KMS-11 (cell line): ENCODE measurements at regions not wholly inside any gene's neighbourhood (a gene's known extent, or its start where the extent isn't known, plus 50 kb on each side); places are given as distances from the start of the nearest gene placed in this dataset.

Experiments used
- H2AFZ ChIP-seq: fragments of 200-600 bp; sonication (generic); 2 replicates; pipeline ENCODE4 v1.6.1; 2016; ENCODE audit warnings: antibody characterized with exemption, mixed run types, low read depth
- H3K27ac ChIP-seq: fragments of 200-600 bp; sonication (generic); 2 replicates; pipeline ENCODE4 v1.6.1; 2016; ENCODE audit warnings: mild to moderate bottlenecking, mixed run types
- H3K27me3 ChIP-seq: fragments of 200-600 bp; sonication (generic); 2 replicates; pipeline ENCODE4 v1.6.1; 2017; ENCODE audit warnings: mild to moderate bottlenecking, low read depth, mixed run types, moderate library complexity; ENCODE audit not compliant: insufficient read depth
- H3K36me3 ChIP-seq: fragments of 200-600 bp; sonication (generic); 2 replicates; pipeline ENCODE4 v1.6.1; 2017; ENCODE audit warnings: mild to moderate bottlenecking, mixed run types; ENCODE audit not compliant: insufficient read depth
- H3K4me1 ChIP-seq: fragments of 200-600 bp; sonication (generic); 2 replicates; pipeline ENCODE4 v1.6.1; 2016; ENCODE audit warnings: mild to moderate bottlenecking, low read depth, mixed run types; ENCODE audit not compliant: poor library complexity, severe bottlenecking
- H3K4me2 ChIP-seq: fragments of 200-600 bp; sonication (generic); 2 replicates; pipeline ENCODE4 v1.7.0; 2016; ENCODE audit warnings: mild to moderate bottlenecking, mixed run types
- H3K4me3 ChIP-seq: fragments of 200-600 bp; sonication (generic); IDR thresholded peaks from 2 replicates; pipeline ENCODE4 v1.6.1; 2017; ENCODE audit warnings: low read depth, low read length, mixed read lengths; ENCODE audit not compliant: insufficient read depth
- H3K79me2 ChIP-seq: fragments of 200-600 bp; sonication (generic); 2 replicates; pipeline ENCODE4 v1.6.1; 2016; ENCODE audit warnings: low read depth, mixed run types; ENCODE audit not compliant: insufficient read depth
- H3K9ac ChIP-seq: fragments of 200-600 bp; sonication (generic); 2 replicates; pipeline ENCODE4 v1.6.1; 2016; ENCODE audit warnings: mild to moderate bottlenecking, mixed run types
- H4K20me1 ChIP-seq: fragments of 200-600 bp; sonication (generic); 2 replicates; pipeline ENCODE4 v1.6.1; 2016; ENCODE audit warnings: mild to moderate bottlenecking, mixed run types; ENCODE audit not compliant: insufficient read depth
- TF ChIP-seq, protein P1 (sequence below): fragments of 200-600 bp; sonication (generic); conservative IDR thresholded peaks from 2 replicates; pipeline ENCODE4 v1.6.1; 2017; ENCODE audit warnings: low read depth, mild to moderate bottlenecking, antibody characterized with exemption, low read length, moderate library complexity, mixed read lengths

DNA sequence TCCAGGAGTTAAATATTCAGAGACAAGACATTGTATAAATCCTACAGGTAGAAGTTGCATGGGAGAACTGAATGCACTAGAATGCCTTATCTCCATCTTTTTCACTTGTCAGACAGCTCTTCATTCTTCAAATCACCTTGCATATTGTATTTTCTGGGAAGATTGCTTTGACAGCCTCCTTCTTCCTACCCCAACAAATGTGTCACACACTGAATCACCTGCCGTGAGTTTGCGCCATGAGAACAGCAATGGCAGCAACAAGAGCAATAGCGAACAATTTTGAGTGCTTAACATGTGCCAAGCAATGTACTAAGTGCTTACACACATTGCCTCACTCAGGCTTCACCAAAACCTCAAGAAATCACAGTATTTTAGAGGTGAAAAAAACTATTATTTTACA is 161.3 kb upstream of the REG3G start:
- TF ChIP-seq, protein P1, sequence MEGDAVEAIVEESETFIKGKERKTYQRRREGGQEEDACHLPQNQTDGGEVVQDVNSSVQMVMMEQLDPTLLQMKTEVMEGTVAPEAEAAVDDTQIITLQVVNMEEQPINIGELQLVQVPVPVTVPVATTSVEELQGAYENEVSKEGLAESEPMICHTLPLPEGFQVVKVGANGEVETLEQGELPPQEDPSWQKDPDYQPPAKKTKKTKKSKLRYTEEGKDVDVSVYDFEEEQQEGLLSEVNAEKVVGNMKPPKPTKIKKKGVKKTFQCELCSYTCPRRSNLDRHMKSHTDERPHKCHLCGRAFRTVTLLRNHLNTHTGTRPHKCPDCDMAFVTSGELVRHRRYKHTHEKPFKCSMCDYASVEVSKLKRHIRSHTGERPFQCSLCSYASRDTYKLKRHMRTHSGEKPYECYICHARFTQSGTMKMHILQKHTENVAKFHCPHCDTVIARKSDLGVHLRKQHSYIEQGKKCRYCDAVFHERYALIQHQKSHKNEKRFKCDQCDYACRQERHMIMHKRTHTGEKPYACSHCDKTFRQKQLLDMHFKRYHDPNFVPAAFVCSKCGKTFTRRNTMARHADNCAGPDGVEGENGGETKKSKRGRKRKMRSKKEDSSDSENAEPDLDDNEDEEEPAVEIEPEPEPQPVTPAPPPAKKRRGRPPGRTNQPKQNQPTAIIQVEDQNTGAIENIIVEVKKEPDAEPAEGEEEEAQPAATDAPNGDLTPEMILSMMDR, result no peak
- Histone ChIP-seq H2AFZ (no peak overlapping the region), H3K4me3 (no peak overlapping the region), H3K79me2 (no peaks in the 10 kb centered on the region), H4K20me1 (no peaks in the 10 kb centered on the region), H3K4me1 (no peaks in the 10 kb centered on the region), H3K4me2 (no peak overlapping the region), H3K27me3 (no peaks in the 10 kb centered on the region), H3K27ac (no peak overlapping the region), H3K9ac (no peak overlapping the region), H3K36me3 (no peaks in the 10 kb centered on the region)

DNA sequence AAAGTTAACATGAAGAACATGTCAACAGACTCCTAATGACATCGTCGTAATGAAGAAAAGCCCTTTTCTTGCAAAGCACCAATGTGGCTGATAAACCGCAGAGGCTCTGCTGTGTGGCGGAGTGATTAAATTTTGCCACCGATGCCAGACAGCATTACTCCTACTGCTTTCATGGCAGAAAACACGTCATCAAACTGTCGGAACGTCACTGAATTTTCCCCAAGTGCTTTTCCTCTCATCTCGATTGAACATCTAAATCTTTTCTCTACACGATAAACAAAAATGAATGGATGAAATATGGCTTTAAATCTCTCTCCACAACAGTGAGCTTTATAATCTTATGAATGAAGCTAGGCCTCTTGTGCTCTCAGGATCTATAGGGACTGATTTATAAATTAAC is 159.8 kb upstream of the REG3G start:
- H3K79me2 ChIP-seq, result no peaks in the 10 kb centered on the region
- TF ChIP-seq, protein P1, result no peak
- no peak overlapping the region for H3K4me3 ChIP-seq
- H3K4me2 ChIP-seq, result no peak overlapping the region
- no peaks in the 10 kb centered on the region for H4K20me1 ChIP-seq
- H3K4me1 ChIP-seq, result no peaks in the 10 kb centered on the region
- no peaks in the 10 kb centered on the region for H3K36me3 ChIP-seq
- H2AFZ ChIP-seq, result no peak overlapping the region
- no peak overlapping the region for H3K9ac ChIP-seq
- no peak overlapping the region for H3K27ac ChIP-seq
- H3K27me3 ChIP-seq, result no peaks in the 10 kb centered on the region

DNA sequence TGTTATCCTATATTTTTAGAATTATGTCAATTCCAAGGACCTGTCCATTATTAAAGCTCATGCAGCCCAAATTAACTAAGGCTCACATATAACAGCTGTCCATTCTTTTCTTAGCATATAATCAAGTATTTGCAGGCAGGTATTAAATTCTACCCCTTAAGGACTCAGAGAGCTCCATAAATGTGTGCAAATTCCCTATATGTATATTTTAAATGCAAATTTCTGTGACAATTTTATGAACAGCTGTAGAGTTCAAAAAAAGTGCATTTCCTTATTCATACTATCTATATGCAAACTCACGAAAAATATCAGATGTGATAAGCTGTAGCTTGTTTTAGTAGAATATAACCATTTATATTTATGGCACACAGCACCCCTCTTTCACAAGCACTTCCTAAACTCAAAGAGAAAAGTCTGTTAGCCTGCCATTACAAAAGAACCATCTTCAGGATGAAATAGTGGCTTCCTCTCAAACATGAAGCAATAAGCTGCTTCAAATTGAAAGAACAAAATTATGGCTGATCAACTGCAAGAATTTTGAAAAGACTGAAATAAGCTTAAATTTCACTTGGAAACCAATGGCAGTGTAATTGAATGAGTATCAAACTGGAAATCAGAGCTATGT is 155.0 kb upstream of the REG3G start:
- no peak overlapping the region for H3K27ac ChIP-seq
- H3K36me3 ChIP-seq, result no peaks in the 10 kb centered on the region
- TF ChIP-seq, protein P1, result no peak
- no peak overlapping the region for H2AFZ ChIP-seq
- no peak overlapping the region for H3K4me3 ChIP-seq
- no peaks in the 10 kb centered on the region for H3K4me1 ChIP-seq
- H3K79me2 ChIP-seq, result no peaks in the 10 kb centered on the region
- H3K4me2 ChIP-seq, result no peak overlapping the region
- no peaks in the 10 kb centered on the region for H3K27me3 ChIP-seq
- no peak overlapping the region for H3K9ac ChIP-seq
- no peaks in the 10 kb centered on the region for H4K20me1 ChIP-seq

DNA sequence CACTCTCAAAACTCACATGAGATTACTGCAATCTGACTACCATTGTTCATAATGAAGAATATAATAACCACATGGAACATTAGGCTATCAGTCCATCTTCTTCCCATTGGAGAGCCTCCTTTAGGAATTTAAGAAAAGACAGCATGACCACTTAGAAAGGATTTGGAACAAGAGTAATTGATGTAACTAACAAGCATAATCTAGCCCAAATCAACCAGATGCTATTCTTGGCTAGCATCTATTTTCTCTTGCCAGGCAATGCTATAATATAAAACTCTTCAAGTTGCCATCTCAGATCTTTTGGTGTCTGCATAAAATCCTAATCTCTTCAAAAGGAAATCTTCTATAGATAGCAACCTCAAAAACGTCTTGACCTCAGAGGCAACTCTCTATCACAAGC is 152.0 kb upstream of the REG3G start:
- no peak overlapping the region for H3K4me3 ChIP-seq
- no peaks in the 10 kb centered on the region for H4K20me1 ChIP-seq
- no peak overlapping the region for H3K27ac ChIP-seq
- H3K9ac ChIP-seq, result no peak overlapping the region
- TF ChIP-seq, protein P1, result no peak
- H2AFZ ChIP-seq, result no peak overlapping the region
- no peaks in the 10 kb centered on the region for H3K36me3 ChIP-seq
- H3K27me3 ChIP-seq, result no peaks in the 10 kb centered on the region
- H3K4me1 ChIP-seq, result no peaks in the 10 kb centered on the region
- H3K4me2 ChIP-seq, result no peak overlapping the region
- no peaks in the 10 kb centered on the region for H3K79me2 ChIP-seq
